ENCODE measurements at regions not wholly inside any gene's neighbourhood (a gene's known extent, or its start where the extent isn't known, plus 50 kb on each side); places are given as distances from the start of the nearest gene placed in this dataset.

- TF ChIP-seq MYC (IDR thresholded peaks at IDR 0.05; ENCODE audit: low read depth, low read length): no peak
- TF ChIP-seq FOS (IDR thresholded peaks at IDR 0.05; ENCODE audit: borderline replicate concordance, insufficient read depth, low read length): no peak
- TF ChIP-seq MAX (IDR thresholded peaks at IDR 0.05; ENCODE audit: insufficient read depth, insufficient read length): no peak
- TF ChIP-seq EZH2 (IDR thresholded peaks at IDR 0.05; ENCODE audit: borderline replicate concordance, low read depth, low read length, severe bottlenecking): no peak
- TF ChIP-seq JUN (IDR thresholded peaks at IDR 0.05; ENCODE audit: borderline replicate concordance, insufficient read depth, insufficient read length, low read depth): no peak
- no peak for TF ChIP-seq GATA2 (IDR thresholded peaks at IDR 0.05; ENCODE audit: insufficient read depth, insufficient read length, low read depth, low read length)
- FAIRE-seq: no peak
- BruUV-seq (replicated peaks): no TSS peak
- dilution Hi-C loops (cut with MboI; ENCODE audit: extremely low pct_ligation_motif_present, low sequenced_read_pairs) (no loop called here), intact Hi-C loops (cut with micrococcal nuclease) (no loop called here)
- Histone ChIP-seq H3K27me3 (ENCODE audit: control insufficient read depth in 2 of 2, insufficient read depth in 2 of 2, low read length in 2 of 2) (no peaks in the 10 kb centered on the region), H3K4me3 (replicated peaks in 1 of 3; ENCODE audit: insufficient read depth in 1 of 3, low read depth in 1 of 3, low read length in 3 of 3) (no peak overlapping the region), H3K27ac (ENCODE audit: insufficient read depth, low read depth, low read length) (no peak overlapping the region), H3K9ac (replicated peaks; ENCODE audit: extremely low read depth, insufficient read depth, low read length) (no peak overlapping the region), H3K4me2 (ENCODE audit: insufficient read depth, low read length) (no peak overlapping the region), H3K4me1 (ENCODE audit: control insufficient read depth, extremely low read depth, insufficient read depth, low read length) (no peaks in the 10 kb centered on the region), H4K20me1 (replicated peaks; ENCODE audit: control insufficient read depth, extremely low read depth, insufficient read depth, low read length) (no peaks in the 10 kb centered on the region), H3K9me1 (replicated peaks; ENCODE audit: control insufficient read depth, extremely low read depth, insufficient read depth, low read length) (no peaks in the 10 kb centered on the region), H2AFZ (ENCODE audit: low read depth, low read length) (no peak overlapping the region), H3K36me3 (ENCODE audit: control insufficient read depth in 2 of 2, extremely low read depth in 1 of 2, insufficient read depth in 2 of 2, low read length in 2 of 2) (no peaks in the 10 kb centered on the region), H3K9me3 (replicated peaks; ENCODE audit: control insufficient read depth, insufficient read depth, low read length) (no peaks in the 10 kb centered on the region), H3K79me2 (ENCODE audit: control insufficient read depth, insufficient read depth, low read length) (no peaks in the 10 kb centered on the region)
- no peak for DNase-seq (ENCODE audit: low read depth, low spot score)
- POLR2A ChIA-PET: no interaction called here
- CTCF ChIA-PET: no interaction called here
Measured at GRCh38 chr13:87376081-87376480, 295.1 kb upstream of the SLITRK5 start.

- H3K4me3 ChIP-seq (replicated peaks in 1 of 3; ENCODE audit: insufficient read depth in 1 of 3, low read depth in 1 of 3, low read length in 3 of 3): no peak overlapping the region
- H3K27me3 ChIP-seq (ENCODE audit: control insufficient read depth in 2 of 2, insufficient read depth in 2 of 2, low read length in 2 of 2): no peaks in the 10 kb centered on the region
- H3K36me3 ChIP-seq (ENCODE audit: control insufficient read depth in 2 of 2, extremely low read depth in 1 of 2, insufficient read depth in 2 of 2, low read length in 2 of 2): no peaks in the 10 kb centered on the region
- no peak overlapping the region for H3K9ac ChIP-seq (replicated peaks; ENCODE audit: extremely low read depth, insufficient read depth, low read length)
- H3K79me2 ChIP-seq (ENCODE audit: control insufficient read depth, insufficient read depth, low read length): no peaks in the 10 kb centered on the region
- H3K27ac ChIP-seq (ENCODE audit: insufficient read depth, low read depth, low read length): no peak overlapping the region
- POLR2A ChIA-PET: no interaction called here
- FAIRE-seq: no peak
- dilution Hi-C loops (cut with MboI; ENCODE audit: extremely low pct_ligation_motif_present, low sequenced_read_pairs) (no loop called here), intact Hi-C loops (cut with micrococcal nuclease) (no loop called here)
- H2AFZ ChIP-seq (ENCODE audit: low read depth, low read length): no peak overlapping the region
- no peak overlapping the region for H3K4me2 ChIP-seq (ENCODE audit: insufficient read depth, low read length)
- no TSS peak for BruUV-seq (replicated peaks)
- DNase-seq (ENCODE audit: low read depth, low spot score): no peak
- H3K4me1 ChIP-seq (ENCODE audit: control insufficient read depth, extremely low read depth, insufficient read depth, low read length): no peaks in the 10 kb centered on the region
- CTCF ChIA-PET: no interaction called here
- H4K20me1 ChIP-seq (replicated peaks; ENCODE audit: control insufficient read depth, extremely low read depth, insufficient read depth, low read length): no peaks in the 10 kb centered on the region
- no peak for TF ChIP-seq EZH2 (IDR thresholded peaks at IDR 0.05; ENCODE audit: borderline replicate concordance, low read depth, low read length, severe bottlenecking)
- TF ChIP-seq POLR2AphosphoS5 (IDR thresholded peaks at IDR 0.05; ENCODE audit: insufficient read depth, low read depth, low read length): no peak
- TF ChIP-seq JUN (IDR thresholded peaks at IDR 0.05; ENCODE audit: borderline replicate concordance, insufficient read depth, insufficient read length, low read depth): no peak
- TF ChIP-seq GATA2 (IDR thresholded peaks at IDR 0.05; ENCODE audit: insufficient read depth, insufficient read length, low read depth, low read length): no peak
- no peak for TF ChIP-seq MAX (IDR thresholded peaks at IDR 0.05; ENCODE audit: insufficient read depth, insufficient read length)
- no peak for TF ChIP-seq CTCF (IDR thresholded peaks at IDR 0.05; ENCODE audit: extremely low read depth in 1 of 2, insufficient read depth in 1 of 2, low read depth in 1 of 2, low read length in 2 of 2)
- TF ChIP-seq POLR2A (IDR thresholded peaks at IDR 0.05; ENCODE audit: low read depth, low read length): no peak
- TF ChIP-seq MYC (IDR thresholded peaks at IDR 0.05; ENCODE audit: low read depth, low read length): no peak
- TF ChIP-seq FOS (IDR thresholded peaks at IDR 0.05; ENCODE audit: borderline replicate concordance, insufficient read depth, low read length): no peak
- H3K9me3 ChIP-seq (replicated peaks; ENCODE audit: control insufficient read depth, insufficient read depth, low read length): no peaks in the 10 kb centered on the region
- H3K9me1 ChIP-seq (replicated peaks; ENCODE audit: control insufficient read depth, extremely low read depth, insufficient read depth, low read length): no peaks in the 10 kb centered on the region
Measured at GRCh38 chr13:87384099-87384498, 287.1 kb upstream of the SLITRK5 start.
